Neural cell (in vitro differentiated cells): ENCODE measurements at regions not wholly inside any gene's neighbourhood (a gene's known extent, or its start where the extent isn't known, plus 50 kb on each side); places are given as distances from the start of the nearest gene placed in this dataset.

Experiments
- H2AFZ ChIP-seq: fragments of 200-600, 300-800 bp; sonication (generic), shearing (Covaris generic); 2 replicates; pipeline ENCODE4 v1.6.0; 2014; ENCODE audit warnings: low read depth, mild to moderate bottlenecking, antibody characterized with exemption, low read length, moderate library complexity
- H3F3A ChIP-seq: fragments of 200-600 bp; shearing (Covaris generic); 2 replicates; pipeline ENCODE4 v1.6.1; 2016; ENCODE audit warnings: mild to moderate bottlenecking, moderate library complexity, mixed read lengths, antibody characterized with exemption, low read length; ENCODE audit not compliant: insufficient read depth, poor library complexity, severe bottlenecking
- H3K27ac ChIP-seq: fragments of 200-600, 300-800 bp; sonication (generic), shearing (Covaris generic); 2 replicates; pipeline ENCODE4 v1.5.1; 2014; ENCODE audit warnings: mild to moderate bottlenecking, low read length, moderate library complexity
- H3K27me3 ChIP-seq: fragments of 300-800, 200-600 bp; sonication (generic), shearing (Covaris generic); 2 replicates; pipeline ENCODE4 v1.6.0; 2014; ENCODE audit warnings: mild to moderate bottlenecking, low read depth, low read length, moderate library complexity; ENCODE audit not compliant: insufficient read depth
- H3K36me3 ChIP-seq: fragments of 300-800, 200-600 bp; sonication (generic), shearing (Covaris generic); 2 replicates; pipeline ENCODE4 v1.5.1; 2014; ENCODE audit warnings: mild to moderate bottlenecking, antibody characterized with exemption, low read length, moderate library complexity; ENCODE audit not compliant: insufficient read depth
- H3K4me2 ChIP-seq: fragments of 300-800, 200-600 bp; sonication (generic), shearing (Covaris generic); 2 replicates; pipeline ENCODE4 v1.6.0; 2014; ENCODE audit warnings: mild to moderate bottlenecking, low read length
- H3K4me3 ChIP-seq: fragments of 300-800, 200-600 bp; sonication (generic), shearing (Covaris generic); 2 replicates; pipeline ENCODE4 v1.5.1; 2014; ENCODE audit warnings: mild to moderate bottlenecking, low read length, moderate library complexity
- H3K79me2 ChIP-seq: fragments of 200-600 bp; shearing (Covaris generic); replicated peaks from 2 replicates; pipeline ENCODE4 v1.6.0; 2014; ENCODE audit warnings: mild to moderate bottlenecking, low read length, moderate library complexity; ENCODE audit not compliant: insufficient read depth
- H3K9ac ChIP-seq: fragments of 300-800, 200-600 bp; sonication (generic), shearing (Covaris generic); 2 replicates; pipeline ENCODE4 v1.6.1; 2016; ENCODE audit warnings: mild to moderate bottlenecking, low read length, mixed read lengths
- H3K9me2 ChIP-seq: fragments of 200-600 bp; shearing (Covaris generic); 2 replicates; pipeline ENCODE4 v1.6.1; 2016; ENCODE audit warnings: mild to moderate bottlenecking, low read length, mixed read lengths; ENCODE audit not compliant: insufficient read depth
- H3K9me3 ChIP-seq: fragments of 200-600, 300-800 bp; sonication (generic), shearing (Covaris generic); 2 replicates; pipeline ENCODE4 v1.6.1; 2016; ENCODE audit warnings: mild to moderate bottlenecking, mixed run types, low read length, moderate library complexity, mixed read lengths
- H4K20me1 ChIP-seq: fragments of 200-600 bp; shearing (Covaris generic); 2 replicates; pipeline ENCODE4 v1.6.1; 2016; ENCODE audit warnings: mild to moderate bottlenecking, mixed run types; ENCODE audit not compliant: insufficient read depth
- CTCF ChIP-seq: fragments of 450-650 bp; IDR thresholded peaks from 2 replicates; pipeline ENCODE4 v1.5.1; 2014; ENCODE audit warnings: antibody characterized with exemption, mild to moderate bottlenecking, moderate library complexity; ENCODE audit not compliant: poor library complexity, severe bottlenecking
- EP300 ChIP-seq: fragments of 450-650 bp; conservative IDR thresholded peaks from 2 replicates; pipeline ENCODE4 v1.6.1; 2014; ENCODE audit warnings: antibody characterized with exemption, mild to moderate bottlenecking, moderate library complexity; ENCODE audit not compliant: poor library complexity, severe bottlenecking
- EZH2 ChIP-seq: fragments of 200-600, 300-800 bp; shearing (Covaris generic), sonication (generic); IDR thresholded peaks from 2 replicates; pipeline ENCODE4 v1.6.1; 2014; ENCODE audit warnings: antibody characterized with exemption, low read length, borderline replicate concordance, mild to moderate bottlenecking; ENCODE audit not compliant: insufficient read depth, poor library complexity, severe bottlenecking
- MXI1 ChIP-seq: fragments of 450-650 bp; conservative IDR thresholded peaks from 2 replicates; pipeline ENCODE4 v1.6.1; 2014; ENCODE audit warnings: antibody characterized with exemption, mild to moderate bottlenecking; ENCODE audit not compliant: poor library complexity, severe bottlenecking
- POLR2AphosphoS5 ChIP-seq: IDR thresholded peaks from 2 replicates; pipeline ENCODE4 v1.6.1; 2012
- RAD21 ChIP-seq: fragments of 450-650 bp; conservative IDR thresholded peaks from 2 replicates; pipeline ENCODE4 v1.6.1; 2014; ENCODE audit warnings: antibody characterized with exemption, mild to moderate bottlenecking, moderate library complexity
- REST ChIP-seq: IDR thresholded peaks from 2 replicates; pipeline ENCODE4 v1.6.1; 2012; ENCODE audit warnings: borderline replicate concordance
- SMC3 ChIP-seq: fragments of 450-650 bp; conservative IDR thresholded peaks from 2 replicates; pipeline ENCODE4 v1.6.1; 2014; ENCODE audit warnings: antibody characterized with exemption, mild to moderate bottlenecking, moderate library complexity; ENCODE audit not compliant: poor library complexity

- H3K27me3 ChIP-seq = no peaks in the 10 kb centered on the region
- no peak overlapping the region for H3K4me3 ChIP-seq
- no peak overlapping the region for H3K4me2 ChIP-seq
- H3K27ac ChIP-seq = no peak overlapping the region
- H4K20me1 ChIP-seq = no peaks in the 10 kb centered on the region
- H2AFZ ChIP-seq = no peak overlapping the region
- H3K36me3 ChIP-seq = no peaks in the 10 kb centered on the region
- no peaks in the 10 kb centered on the region for H3K79me2 ChIP-seq
- no peaks in the 10 kb centered on the region for H3K9me2 ChIP-seq
- H3F3A ChIP-seq = no peaks in the 10 kb centered on the region
- no peak overlapping the region for H3K9ac ChIP-seq
- no peak for TF ChIP-seq RAD21
- no peak for TF ChIP-seq SMC3
- TF ChIP-seq MXI1 = no peak
- no peak for TF ChIP-seq EP300
- TF ChIP-seq REST = no peak
- TF ChIP-seq POLR2AphosphoS5 = no peak
- no peak for TF ChIP-seq EZH2
- H3K9me3 ChIP-seq = no peaks in the 10 kb centered on the region
Observed at GRCh38 chr18:30819619-30820018, 222.9 kb downstream of the DSC3 start.

- Histone ChIP-seq H3K36me3 (no peaks in the 10 kb centered on the region), H3K79me2 (no peaks in the 10 kb centered on the region), H3K27ac (no peak overlapping the region), H3K27me3 (no peaks in the 10 kb centered on the region), H3K9ac (no peak overlapping the region), H2AFZ (no peak overlapping the region), H3K9me3 (no peaks in the 10 kb centered on the region), H3K9me2 (no peaks in the 10 kb centered on the region), H4K20me1 (no peaks in the 10 kb centered on the region), H3K4me3 (no peak overlapping the region), H3K4me2 (no peak overlapping the region), H3F3A (no peaks in the 10 kb centered on the region)
- no peak for TF ChIP-seq CTCF
- TF ChIP-seq REST = no peak
- no peak for TF ChIP-seq SMC3
- no peak for TF ChIP-seq EP300
Observed at GRCh38 chr18:30814446-30814845, 228.1 kb downstream of the DSC3 start.
